ENCODE measurements at regions not wholly inside any gene's neighbourhood (a gene's known extent, or its start where the extent isn't known, plus 50 kb on each side); places are given as distances from the start of the nearest gene placed in this dataset.

DNA sequence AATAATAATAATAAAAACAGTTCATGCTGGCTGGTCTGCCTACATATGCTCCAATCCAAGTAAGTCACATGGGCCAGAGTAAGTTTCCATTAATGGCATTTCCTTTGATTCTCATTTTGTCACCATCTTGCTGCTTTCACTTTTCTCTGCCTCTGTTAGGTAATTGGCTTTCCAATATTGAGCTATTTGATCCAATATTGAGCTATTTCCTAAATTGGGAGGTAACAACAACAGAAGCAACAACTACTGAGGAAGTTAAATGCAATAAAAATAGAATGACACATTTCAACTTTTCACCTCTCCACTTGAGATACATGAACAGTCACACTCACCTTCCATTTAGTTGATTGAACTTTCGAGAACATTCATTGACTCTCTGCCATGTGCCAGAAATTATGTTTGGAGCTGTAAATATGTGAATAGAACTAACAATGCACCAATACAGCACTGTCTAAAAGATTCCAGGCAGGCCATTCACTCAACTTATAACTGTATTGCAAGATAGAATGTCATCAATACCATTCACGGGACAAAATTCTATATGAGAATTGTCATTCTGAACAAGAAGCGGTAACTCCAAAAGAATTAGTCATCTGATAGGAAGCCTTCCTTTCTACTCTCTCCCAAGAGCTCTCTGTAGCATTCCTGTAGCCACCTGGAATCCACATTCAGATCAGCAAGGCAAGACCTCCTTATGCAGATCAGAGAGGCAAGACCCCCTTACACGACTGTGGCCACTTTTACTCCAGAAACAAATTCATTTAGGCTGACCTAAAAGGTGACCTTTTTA, 136.4 kb downstream of the PHLDA1 start:
- DNase-seq: no peak

DNA sequence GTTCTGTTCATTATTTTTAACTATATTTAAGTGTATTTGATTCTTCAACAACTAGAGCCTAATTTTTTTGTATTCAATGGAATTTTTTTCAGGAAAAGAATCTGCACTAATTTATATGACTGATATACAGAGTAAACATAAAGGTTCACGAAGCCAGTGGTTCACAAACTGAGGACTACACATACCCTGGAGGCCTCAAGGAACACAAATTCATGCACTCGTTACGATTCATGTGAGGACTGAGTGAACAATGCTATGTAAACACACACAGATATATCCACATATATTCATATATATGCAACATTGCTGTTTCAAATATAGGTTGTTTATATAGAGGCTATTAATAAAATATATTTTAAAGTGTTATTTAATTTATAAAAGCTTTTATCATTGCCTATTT, 137.8 kb downstream of the PHLDA1 start:
- no peak for DNase-seq

DNA sequence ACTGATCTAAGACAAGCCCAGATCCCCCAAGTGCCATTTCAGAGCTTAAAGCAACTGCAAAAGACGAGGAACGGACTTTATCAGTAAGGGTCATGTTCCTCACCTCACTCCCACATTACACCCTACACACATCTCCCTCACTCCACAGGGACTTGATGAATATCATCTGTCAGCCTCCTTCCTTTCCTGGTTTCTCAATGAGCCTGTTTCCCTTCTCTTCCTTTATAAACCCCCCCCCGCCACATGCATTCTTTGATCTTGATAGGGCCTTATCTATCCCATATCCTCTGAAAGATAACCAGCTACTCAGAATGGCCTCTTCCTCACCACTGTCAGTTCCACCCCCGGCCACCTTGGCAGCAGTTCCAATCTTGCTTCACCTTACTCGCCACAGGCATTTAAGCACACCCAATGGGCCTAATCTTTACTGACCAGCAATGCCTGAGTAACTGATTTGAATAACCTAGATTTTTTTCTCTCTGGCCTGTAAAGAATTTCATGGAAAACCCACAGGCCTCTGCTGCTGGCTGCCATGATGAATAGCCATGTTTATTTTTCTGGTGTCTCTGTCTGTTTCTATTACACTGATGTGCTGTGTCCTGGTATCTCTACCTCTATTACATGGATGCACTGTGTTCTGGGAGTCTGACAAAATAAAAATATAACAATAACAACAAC, 138.7 kb downstream of the PHLDA1 start:
- no peak for DNase-seq

DNA sequence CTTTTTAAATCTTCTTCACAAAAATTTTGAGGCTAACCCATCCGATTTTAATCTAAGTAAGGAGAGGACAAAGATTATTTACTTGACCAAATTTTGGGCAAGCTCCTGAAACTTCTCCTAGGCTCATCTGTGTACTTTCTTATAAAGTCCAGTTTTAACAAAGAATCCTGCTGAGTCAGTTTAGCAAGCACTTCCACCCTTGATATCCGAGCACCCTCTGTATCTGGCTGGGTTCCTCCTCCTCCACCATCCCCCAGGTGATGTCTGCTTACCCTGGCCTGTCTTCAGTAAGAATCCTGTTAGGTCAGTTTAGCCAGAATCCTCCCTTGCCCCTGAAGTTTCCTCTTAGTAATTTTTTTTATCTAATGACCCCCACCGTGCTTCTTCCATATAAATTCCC, 140.5 kb downstream of the PHLDA1 start:
- DNase-seq: no peak

DNA sequence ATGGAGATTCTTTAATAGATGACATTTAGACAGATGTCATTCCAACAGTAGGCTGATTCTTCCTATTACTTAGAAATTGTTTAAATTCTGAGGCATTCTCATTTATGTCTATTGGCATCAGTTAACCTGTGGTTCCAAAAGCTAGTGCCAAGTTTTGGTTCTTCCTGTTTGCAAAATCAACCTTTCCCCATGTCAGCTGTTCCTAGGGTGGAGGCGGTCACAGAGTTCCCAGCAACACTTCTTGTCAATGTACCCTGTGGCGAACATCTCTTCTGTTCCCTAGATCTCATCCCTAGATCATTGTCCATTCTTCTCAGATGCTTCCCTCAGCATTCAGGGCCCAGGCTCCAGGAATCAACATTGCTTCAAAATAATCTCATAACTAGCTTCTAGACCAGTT, 140.9 kb downstream of the PHLDA1 start:
- no peak for DNase-seq

DNA sequence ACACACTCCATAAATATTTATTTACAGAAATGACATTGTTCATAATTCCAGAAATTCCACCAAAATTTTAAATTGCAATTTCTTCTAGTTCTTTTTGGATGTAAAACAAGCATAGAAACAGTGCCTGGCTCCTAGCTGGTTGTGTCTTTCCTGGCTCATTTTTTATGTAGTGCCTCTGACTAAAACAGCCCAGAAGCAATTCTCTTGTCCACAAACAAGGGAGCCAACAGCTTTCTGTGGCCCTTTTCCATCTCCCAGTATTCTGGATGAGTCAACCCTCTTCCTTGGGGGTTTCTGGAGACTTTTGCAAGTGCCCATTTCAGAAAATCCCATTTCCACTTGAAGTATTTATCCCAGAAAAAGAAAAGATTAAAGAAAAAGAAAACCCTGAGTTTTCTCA, 141.4 kb downstream of the PHLDA1 start:
- DNase-seq: no peak

DNA sequence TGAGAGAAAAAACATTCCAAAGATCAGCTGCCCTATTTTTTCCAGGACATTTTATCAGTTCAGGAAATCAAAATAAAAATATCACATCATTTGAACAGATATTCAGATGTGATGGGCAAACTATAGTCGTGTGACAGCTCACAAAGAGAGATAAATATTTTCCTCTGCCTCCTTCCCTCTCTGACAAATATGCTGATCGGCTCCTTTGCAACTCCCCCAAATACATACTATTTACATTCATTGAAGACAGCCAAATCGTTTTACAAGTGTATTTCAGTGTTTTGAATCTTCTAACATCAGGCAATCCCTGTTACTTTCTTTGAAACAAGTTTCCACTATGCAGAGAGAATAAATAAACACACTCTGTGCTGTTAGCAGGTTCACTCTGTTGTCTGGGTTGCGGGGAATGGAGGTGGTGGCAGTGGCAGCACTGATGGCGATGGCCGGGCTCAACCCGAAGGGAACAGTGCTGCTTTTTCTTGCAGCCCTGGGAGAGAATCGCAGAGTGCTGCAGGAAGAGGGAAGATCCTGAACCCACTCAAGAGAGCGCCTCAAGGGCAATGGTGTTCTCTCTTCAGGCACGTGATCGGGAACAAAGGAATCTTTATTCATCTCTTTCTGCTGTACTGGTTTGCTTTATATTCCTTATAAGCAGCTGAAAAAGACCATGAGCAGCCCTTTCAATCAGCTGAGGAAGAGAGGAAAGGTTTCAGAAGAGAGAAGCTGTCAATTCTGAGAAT, 142.5 kb downstream of the PHLDA1 start:
- no peak for DNase-seq

DNA sequence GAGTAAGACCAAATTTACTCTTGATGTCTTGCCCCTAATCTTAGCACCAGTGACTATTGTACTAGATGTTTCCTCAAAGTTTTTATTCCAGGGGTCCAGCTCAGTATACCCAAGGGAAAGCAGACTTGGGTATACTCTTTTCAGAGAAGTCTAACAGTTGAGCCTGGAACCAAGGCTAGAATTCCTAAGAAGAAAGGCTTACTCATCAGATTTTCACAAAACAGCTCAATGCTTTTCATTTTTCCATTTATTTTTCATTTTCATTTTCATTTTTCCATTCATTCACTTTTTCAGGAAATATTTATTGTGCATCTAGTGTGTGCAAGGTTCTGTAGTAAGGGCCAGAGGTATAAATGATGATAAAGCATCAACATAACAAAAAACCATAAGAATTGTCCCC, 143.2 kb downstream of the PHLDA1 start:
- no peak for DNase-seq

DNA sequence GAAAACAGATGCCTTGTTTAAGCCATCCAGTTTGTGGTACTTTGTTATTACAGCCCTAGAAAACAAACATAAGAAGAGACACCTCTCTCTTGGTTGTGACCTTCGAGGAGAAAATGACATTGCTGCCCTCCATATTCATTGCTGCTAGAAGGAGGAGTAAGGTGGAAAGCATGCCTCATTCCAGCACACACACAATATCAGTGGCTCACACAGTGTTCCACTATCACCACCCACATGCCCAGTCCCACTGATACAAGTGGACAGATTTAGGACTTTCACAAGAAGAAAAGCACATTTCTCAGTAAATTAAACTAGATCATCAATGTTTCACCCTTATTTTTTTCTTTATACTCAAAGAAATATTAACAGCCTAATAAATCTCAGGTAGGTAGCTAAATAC, 143.6 kb downstream of the PHLDA1 start:
- no peak for DNase-seq

DNA sequence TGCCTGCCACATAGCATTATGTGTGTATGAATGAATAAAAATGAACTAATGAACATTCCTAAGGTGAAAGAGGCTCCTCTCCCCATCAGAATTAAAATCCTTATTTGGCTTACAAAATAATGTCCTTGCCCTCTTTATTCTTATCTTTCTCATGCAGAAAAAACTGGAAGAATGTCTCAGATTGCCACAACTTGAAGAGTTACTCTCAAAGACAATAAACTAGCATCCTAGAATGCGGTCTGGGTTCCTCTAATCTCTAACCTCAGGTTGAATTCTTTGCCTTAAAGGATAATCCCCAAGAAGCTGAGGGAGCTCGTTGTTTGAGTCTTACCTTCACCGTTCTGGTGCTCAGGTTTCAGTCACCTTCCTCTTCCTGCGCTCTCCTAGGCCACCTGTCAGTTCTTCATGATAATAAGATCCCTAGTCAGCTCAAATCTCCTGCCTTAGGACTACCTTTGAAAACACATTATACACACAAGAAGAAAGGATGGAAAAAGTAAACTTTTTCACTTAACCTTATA, 147.1 kb downstream of the PHLDA1 start:
- DNase-seq: no peak

DNA sequence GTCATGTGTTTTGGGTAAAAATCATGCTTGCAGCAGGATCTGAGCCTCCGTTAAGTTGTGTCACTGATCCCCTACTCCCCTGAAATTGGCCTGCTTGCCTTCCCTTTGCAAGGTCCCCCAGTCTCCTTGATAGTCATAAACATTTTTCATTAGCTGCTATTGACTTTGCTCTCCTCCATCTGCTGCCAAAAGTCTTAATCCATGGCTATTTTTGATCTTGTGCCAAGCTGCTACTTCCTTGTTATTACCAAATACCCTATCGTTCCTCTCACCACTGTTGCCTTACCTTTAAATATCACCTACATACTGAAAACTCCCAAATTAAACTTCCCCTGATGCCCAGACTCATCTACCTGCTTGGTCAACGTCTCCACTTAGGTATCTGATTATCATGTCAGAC, 148.3 kb downstream of the PHLDA1 start:
- DNase-seq: no peak

DNA sequence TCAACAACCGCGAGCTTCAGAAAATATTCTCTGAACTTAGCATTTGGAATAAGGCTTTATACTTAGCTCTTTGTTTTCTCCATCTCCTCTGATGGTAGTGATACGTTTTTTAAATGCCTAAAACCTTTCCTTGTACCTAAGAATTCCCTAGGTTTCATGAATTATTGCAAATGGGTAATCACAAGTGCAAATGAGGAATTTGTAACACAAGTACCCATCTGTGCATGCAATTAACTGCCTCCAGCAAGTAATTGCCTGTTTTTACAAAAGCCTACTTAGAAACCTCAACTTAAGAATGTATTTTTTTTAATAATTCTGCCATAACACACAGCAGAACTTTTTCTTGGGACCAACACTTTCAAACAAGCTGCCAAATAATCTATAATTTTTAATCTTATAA, 149.2 kb downstream of the PHLDA1 start:
- DNase-seq: no peak

DNA sequence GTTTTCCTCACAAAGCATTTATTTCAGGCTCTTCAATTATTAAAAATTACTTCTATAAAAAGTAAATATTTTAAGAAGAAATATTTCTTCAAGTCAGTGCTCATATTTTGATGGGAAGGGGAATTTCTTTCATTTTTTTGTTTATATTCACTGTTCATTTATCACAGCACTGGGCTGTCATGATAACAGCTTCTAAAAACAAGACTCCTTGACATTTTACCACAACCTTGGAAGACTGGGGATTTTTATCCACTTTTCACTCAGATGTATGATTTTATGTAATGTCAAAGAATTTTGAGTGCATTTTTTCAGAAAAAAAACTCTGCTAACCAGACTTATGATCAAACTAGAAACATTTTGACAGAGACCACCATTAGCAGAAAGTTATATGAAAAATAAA, 149.7 kb downstream of the PHLDA1 start:
- DNase-seq: no peak

DNA sequence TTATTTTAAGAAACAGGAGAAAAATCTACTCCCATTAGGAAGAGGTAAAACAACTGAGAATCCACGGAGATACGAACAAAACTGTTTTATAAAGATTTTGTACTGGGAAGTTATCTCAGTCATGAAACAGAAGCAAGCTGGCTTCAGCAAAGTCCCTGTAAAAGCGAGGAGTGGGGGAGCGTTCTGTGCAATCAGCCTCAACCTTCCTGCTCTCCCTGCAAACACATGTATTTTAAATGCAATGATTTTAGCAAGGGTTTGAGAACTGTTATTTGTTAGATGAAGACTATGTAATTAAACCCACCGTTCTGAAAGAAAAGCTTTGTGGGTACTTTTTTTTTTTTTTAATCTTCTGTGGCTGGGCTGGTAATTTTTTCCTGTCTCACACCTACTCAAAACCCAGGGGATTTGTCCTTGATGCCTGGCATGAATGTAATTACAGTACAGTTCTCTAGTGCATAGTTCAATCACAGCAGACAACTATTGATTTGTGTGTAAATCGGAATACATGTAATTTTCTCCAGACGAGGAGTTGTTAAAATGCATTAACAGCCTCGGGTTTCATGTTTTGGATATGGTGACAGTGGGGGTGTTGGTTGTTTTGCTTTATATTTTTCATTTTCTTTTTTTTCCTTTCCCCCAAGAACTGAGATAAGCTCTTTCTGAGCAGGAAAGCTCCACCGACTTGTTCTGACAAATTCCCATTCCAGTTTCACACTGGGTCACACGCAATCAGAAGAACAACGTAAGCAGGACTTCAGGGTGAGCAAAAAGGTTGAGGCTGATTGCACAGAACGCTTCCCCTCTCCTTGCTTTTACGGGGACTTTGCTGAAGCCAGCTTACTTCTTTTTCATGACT, 153.6 kb downstream of the PHLDA1 start:
- DNase-seq: peak; percentile 26

DNA sequence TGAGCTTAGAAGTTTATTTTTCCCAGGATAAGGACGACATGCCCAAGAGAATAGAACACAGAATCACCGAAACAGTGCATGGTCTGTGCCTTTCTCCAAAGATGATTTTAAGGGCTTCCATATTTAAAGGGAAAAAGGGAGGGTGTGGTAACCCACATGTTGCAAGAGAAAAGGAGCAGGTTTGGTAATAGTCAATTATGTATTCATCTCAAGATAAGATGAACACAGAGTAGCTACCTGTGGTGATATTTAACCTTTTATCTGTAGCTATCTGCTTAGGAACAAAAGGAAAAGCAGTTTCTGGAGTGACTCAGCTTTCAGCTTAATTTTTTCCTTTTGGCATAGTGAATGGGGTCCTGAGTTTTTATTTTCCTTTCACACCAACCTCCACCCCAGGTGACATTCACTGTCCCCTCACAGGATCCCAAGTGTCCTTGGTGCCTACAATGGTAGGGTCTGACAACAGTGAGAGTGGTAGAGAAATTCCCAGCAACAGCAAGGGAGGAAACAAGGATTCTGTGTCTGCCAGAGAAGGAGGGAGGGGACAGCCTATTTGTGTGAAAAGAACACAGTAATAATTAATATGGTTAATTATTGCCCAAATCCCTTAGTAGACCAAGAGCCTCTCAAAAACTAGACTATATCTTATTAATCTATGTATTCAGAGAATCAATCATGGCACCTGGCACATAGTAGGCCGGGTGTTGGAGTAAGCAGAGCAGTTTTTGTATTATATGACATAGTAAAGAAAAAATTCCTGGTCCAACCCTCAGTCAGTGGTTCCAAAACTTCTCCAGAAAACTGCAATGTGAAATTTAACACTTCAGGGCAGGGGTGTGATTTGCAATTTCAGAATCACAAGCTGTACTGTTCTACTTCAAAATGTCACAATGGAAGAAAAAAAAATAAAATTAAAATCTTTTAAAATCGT, 154.5 kb downstream of the PHLDA1 start:
- no peak for DNase-seq

DNA sequence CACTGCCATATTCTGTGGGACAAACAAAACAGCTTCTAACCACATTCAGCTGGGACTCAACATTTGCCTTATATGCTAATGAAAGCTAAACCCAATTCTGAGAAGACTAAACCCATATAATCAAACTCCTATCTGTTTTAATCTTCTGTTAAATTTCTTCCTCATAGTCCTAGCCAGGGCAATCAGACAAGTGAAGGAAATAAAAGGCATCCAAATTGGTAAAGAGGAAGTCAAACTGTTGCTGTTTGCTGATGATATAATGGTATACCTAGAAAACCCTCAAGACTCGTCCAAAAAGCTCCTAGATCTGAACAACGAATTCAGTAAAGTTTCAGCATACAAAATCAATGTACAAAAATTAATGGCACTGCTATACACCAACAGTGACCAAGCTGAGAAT, 157.1 kb downstream of the PHLDA1 start:
- no peak for DNase-seq

DNA sequence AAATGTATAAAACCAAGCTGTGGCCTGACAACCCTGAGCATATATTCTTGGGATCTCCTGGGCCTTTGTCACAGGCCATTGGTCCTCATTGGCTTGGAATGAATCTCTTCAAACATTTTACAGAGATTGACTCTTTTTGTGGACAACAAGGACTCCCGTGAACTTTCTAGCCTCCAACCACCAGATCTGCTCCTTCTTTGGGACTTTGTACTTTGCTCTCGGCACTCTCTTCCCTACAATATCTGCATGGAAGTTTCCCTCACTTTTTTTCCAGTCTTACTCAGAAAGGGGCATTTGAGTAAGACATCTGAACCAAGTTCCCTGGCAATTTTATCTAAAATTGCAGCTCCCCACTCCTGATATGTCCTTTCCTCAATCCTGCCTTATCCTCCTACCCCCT, 158.8 kb downstream of the PHLDA1 start:
- DNase-seq: no peak

DNA sequence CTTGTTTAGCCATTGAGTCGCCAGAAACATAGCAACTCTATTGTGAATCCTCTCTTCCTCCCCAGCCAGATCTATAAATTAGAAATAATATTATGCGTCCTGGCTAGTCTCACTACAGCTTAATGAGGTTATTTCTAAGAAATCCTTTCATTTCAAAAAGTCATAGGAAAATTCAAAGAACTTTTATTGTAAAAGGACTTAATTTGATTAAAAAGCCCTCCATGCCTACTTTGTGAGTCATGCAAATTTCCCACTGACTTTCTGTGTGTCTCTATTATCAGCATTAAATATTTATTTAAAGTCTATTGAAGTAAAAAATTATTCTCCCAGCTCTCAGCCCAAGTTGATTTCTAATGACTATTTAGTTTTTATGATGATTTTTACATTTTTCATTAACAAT, 160.7 kb downstream of the PHLDA1 start:
- no peak for DNase-seq

DNA sequence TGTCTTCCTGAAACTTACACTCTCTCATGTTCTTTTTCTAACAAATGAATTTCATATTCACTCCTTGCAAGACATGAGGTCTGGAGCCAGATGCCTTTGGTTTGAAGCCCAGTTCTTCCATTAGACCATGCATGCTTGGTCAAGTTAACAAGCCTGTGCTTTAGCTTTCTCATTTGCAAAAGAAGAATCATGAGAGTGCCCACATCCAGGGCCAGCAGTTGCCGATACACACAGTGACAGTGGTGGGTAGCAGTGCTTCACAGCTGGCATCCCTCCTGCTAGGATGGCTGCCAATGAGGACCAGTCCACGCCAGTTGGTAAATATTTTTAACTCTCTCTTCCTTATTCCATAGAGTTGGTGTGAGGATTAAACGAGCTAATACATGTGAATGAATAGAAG, 163.1 kb downstream of the PHLDA1 start:
- DNase-seq: no peak

DNA sequence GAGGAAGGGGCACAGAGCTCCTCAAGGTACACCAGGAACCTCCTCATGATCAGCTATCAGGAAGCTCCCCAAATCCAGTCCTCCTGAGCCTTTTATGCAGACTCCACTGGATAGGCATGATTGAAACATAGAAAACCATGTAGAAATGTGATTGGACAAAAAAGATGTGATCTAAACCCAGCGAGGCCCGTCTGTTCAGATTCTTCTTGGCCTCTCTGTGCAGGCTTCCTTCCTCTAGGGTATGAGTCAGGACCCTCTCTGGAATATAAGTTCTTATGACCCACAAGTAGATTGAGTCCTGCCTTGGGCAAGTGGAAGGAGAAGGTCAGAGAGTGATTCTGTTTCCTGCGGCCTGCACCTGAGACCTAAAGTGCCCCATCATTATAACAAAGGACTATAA, 166.3 kb downstream of the PHLDA1 start:
- no peak for DNase-seq

DNA sequence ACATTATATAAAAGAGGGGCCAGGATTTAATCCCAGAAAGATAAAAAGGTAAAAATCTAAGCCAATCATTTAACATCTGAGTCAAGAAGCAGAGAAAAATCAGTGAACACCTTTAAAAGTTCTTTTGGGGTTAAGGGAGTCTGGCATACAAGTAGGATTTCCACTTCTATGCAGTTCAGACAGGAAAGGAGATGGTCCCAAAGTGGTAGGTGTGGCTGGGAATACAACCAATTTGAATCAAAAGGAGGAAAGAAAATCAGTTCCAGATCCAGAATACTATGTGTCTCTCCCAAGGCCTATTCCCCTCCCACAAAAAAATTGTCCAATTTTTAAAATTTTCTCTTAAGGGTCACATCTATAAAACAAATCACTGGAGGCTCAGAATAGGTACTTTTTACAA, 167.4 kb downstream of the PHLDA1 start:
- DNase-seq: no peak

DNA sequence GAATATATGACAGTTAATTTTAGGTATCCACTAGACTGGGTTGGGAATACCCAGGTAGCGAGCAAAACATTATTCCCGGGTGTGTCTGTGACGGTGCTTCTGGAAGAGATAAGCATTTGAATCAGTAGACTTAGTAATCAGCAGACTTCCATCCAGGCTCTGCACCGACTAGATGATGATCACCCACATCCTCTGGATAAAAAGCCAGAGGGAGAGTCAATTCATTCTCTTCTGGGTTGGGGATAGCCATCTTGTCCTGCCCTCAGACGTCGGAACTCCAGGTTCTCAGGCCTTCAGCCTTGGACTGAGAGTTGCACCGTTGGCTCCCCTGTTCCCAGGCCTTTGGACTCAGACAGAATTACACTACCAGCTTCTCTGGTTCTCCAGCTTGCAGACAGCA, 168.0 kb downstream of the PHLDA1 start:
- DNase-seq: no peak
